K562 (cell line): ENCODE measurements at regions not wholly inside any gene's neighbourhood (a gene's known extent, or its start where the extent isn't known, plus 50 kb on each side); places are given as distances from the start of the nearest gene placed in this dataset.

ENCODE experiments used
- ATAC-seq: fragments of 200-7000 bp; cut with Tn5 transposase; 3 replicates; pipeline ENCODE4 v1.9.1; 2020; ENCODE audit warnings: moderate library complexity
- BruUV-seq: library from RNA; stranded (reverse); fragments of 400-500 nt; replicated peaks from 2 replicates; lab custom pipeline; 2021; lab: Mats Ljungman, UMichigan
- CTCF ChIA-PET: fragments of 300-600 bp; formaldehyde crosslinking; extraction: SDS; loops from one replicate; lab custom pipeline; 2021; ENCODE audit warnings: low intra/inter-chr PET ratio; lab: Yijun Ruan, JAX
- POLR2A ChIA-PET: fragments of 300-600, 350-650 bp; sonication (Branson Sonifier 250); formaldehyde crosslinking; extraction: SDS; loops from one replicate; lab custom pipeline; 2021; ENCODE audit warnings: antibody characterized with exemption, inconsistent platforms; lab: Yijun Ruan, JAX
- DNase-seq, 4 experiments: peaks; one replicate each; pipeline versions ENCODE4 v3.0.0 to v3.0.0-alpha.2; 2011 to 2018; ENCODE audit warnings: low spot score in 3 of 4, mixed read lengths in 3 of 4; ENCODE audit errors: extremely low read depth in 1 of 4
- FAIRE-seq: peaks from 2 replicates; lab custom pipeline; 2011; peaks lifted over from hg19 to GRCh38; lab: Jason Lieb, UNC
- H2AFZ ChIP-seq: 2 replicates; pipeline ENCODE4 v1.6.0; 2011; ENCODE audit warnings: low read depth, low read length, control low read depth, inconsistent platforms
- H3K27ac ChIP-seq: fragments of 200-600 bp; 3 replicates; pipeline ENCODE4 v1.8.0; 2011; ENCODE audit warnings: low read depth, mild to moderate bottlenecking, control low read depth, inconsistent platforms, low read length, moderate library complexity, mixed read lengths; ENCODE audit errors: extremely low read depth
- H3K27me3 ChIP-seq, 2 experiments: fragments of 300-600 bp in 1 of 2; 2 replicates in 1 of 2; 3 replicates in 1 of 2; pipeline versions ENCODE4 v1.6.0 to v1.8.0; 2011; ENCODE audit warnings: inconsistent platforms in 2 of 2, low read length in 2 of 2, mild to moderate bottlenecking in 1 of 2, mixed read lengths in 1 of 2, moderate library complexity in 1 of 2; ENCODE audit not compliant: control insufficient read depth in 2 of 2, insufficient read depth in 2 of 2
- H3K36me3 ChIP-seq: fragments of 300-600 bp; 3 replicates; pipeline ENCODE4 v1.8.0; 2011; ENCODE audit warnings: mild to moderate bottlenecking, low read length, inconsistent platforms; ENCODE audit not compliant: control insufficient read depth, insufficient read depth
- H3K4me1 ChIP-seq, 2 experiments: fragments of 200-600 bp in 1 of 2; replicated peaks in 1 of 2; 2 replicates in 1 of 2; 3 replicates in 1 of 2; pipeline versions ENCODE4 v1.5.1 to v1.8.0; 2011; ENCODE audit warnings: inconsistent platforms in 2 of 2, low read length in 2 of 2, mild to moderate bottlenecking in 1 of 2, mixed read lengths in 1 of 2, moderate library complexity in 1 of 2; ENCODE audit not compliant: control insufficient read depth in 2 of 2, insufficient read depth in 2 of 2
- H3K4me2 ChIP-seq: 2 replicates; pipeline ENCODE4 v1.6.1; 2011; ENCODE audit warnings: low read length, control low read depth, inconsistent platforms, mixed read lengths; ENCODE audit not compliant: insufficient read depth
- H3K4me3 ChIP-seq: fragments of 200-600 bp; sonication (generic), shearing (Covaris generic); 2 replicates; pipeline ENCODE4 v1.5.1; 2016; ENCODE audit warnings: control low read depth, inconsistent platforms
- H3K79me2 ChIP-seq: fragments of 200-600 bp; 3 replicates; pipeline ENCODE4 v1.8.0; 2011; ENCODE audit warnings: low read length, inconsistent platforms; ENCODE audit not compliant: control insufficient read depth, insufficient read depth
- H3K9ac ChIP-seq, 2 experiments: 2 replicates each; pipeline versions ENCODE4 v1.6.0 to v1.6.1; 2011; ENCODE audit warnings: low read depth in 2 of 2, low read length in 2 of 2, control low read depth in 1 of 2, inconsistent platforms in 1 of 2, mild to moderate bottlenecking in 1 of 2, mixed read lengths in 1 of 2; ENCODE audit not compliant: insufficient read depth in 1 of 2
- H3K9me1 ChIP-seq: one replicate; pipeline ENCODE4 v1.6.0; 2011; ENCODE audit warnings: inconsistent platforms, mild to moderate bottlenecking, low read length, moderate library complexity; ENCODE audit not compliant: control insufficient read depth, insufficient read depth
- H3K9me3 ChIP-seq: replicated peaks from 2 replicates; pipeline ENCODE4 v1.5.1; 2011; ENCODE audit warnings: low read depth, low read length, inconsistent platforms; ENCODE audit not compliant: control insufficient read depth, insufficient read depth
- H4K20me1 ChIP-seq: replicated peaks from 2 replicates; pipeline ENCODE4 v1.6.1; 2011; ENCODE audit warnings: low read length, inconsistent platforms, mixed read lengths; ENCODE audit not compliant: control insufficient read depth, insufficient read depth
- ARID2 ChIP-seq: fragments of 450-650 bp; IDR thresholded peaks from 2 replicates; pipeline ENCODE4 v1.6.1; 2017; ENCODE audit warnings: antibody characterized with exemption, mild to moderate bottlenecking
- FOXM1 ChIP-seq, 2 experiments: fragments of 450-650 bp in 1 of 2; sonication (generic) in 1 of 2; formaldehyde crosslinking in 1 of 2; IDR thresholded peaks; 2 replicates each; pipeline versions ENCODE4 v1.6.1 to v1.9.0; 2017 to 2022; ENCODE audit warnings: low read depth in 2 of 2, mild to moderate bottlenecking in 2 of 2, missing genetic modification reagents in 1 of 2, moderate library complexity in 1 of 2
- NCOA1 ChIP-seq: fragments of 450-650 bp; IDR thresholded peaks from 2 replicates; pipeline ENCODE4 v1.6.1; 2016; ENCODE audit warnings: low read depth
- POLR2AphosphoS5 ChIP-seq: IDR thresholded peaks from 2 replicates; pipeline ENCODE4 v1.6.1; 2011; ENCODE audit warnings: mild to moderate bottlenecking, low read depth, low read length, moderate library complexity; ENCODE audit not compliant: control insufficient read depth, insufficient read depth
- RBM25 ChIP-seq: fragments of 200-400 bp; formaldehyde crosslinking; IDR thresholded peaks from 2 replicates; pipeline ENCODE4 v1.6.1; 2018; ENCODE audit warnings: low read length, low read depth, moderate library complexity; ENCODE audit not compliant: severe bottlenecking
- RNF2 ChIP-seq: sonication (generic); IDR thresholded peaks from 2 replicates; pipeline ENCODE4 v1.6.1; 2016
- ZNF444 ChIP-seq: fragments of 250-450 bp; sonication (Bioruptor Pico); IDR thresholded peaks from 2 replicates; pipeline ENCODE4 v1.4.0; 2020; ENCODE audit warnings: mild to moderate bottlenecking, moderate library complexity
- ZNF695 ChIP-seq: fragments of 450-650 bp; formaldehyde crosslinking; IDR thresholded peaks from 2 replicates; pipeline ENCODE4 v1.4.0; 2020; ENCODE audit warnings: mild to moderate bottlenecking, moderate library complexity
- WGBS: fragments of 100-300 bp; shearing (Covaris generic); methylation state at CpG from one replicate; pipeline ENCODE4 v1.1.6; 2016; ENCODE audit warnings: low coverage, mixed read lengths; ENCODE audit not compliant: insufficient coverage; ENCODE audit errors: missing lambda C conversion rate; 5-methylcytosine and 5-hydroxymethylcytosine counted together
- in situ Hi-C: fragments of 300-500 bp; cut with MboI; formaldehyde crosslinking; loops from 4 replicates; pipeline ENCODE4 v1.15.0; 2018; ENCODE audit warnings: inconsistent platforms, mixed read lengths
- intact Hi-C: fragments of 100-400 bp; cut with micrococcal nuclease; formaldehyde crosslinking; loops from 2 replicates; pipeline ENCODE4 v1.14.2; 2022

DNA sequence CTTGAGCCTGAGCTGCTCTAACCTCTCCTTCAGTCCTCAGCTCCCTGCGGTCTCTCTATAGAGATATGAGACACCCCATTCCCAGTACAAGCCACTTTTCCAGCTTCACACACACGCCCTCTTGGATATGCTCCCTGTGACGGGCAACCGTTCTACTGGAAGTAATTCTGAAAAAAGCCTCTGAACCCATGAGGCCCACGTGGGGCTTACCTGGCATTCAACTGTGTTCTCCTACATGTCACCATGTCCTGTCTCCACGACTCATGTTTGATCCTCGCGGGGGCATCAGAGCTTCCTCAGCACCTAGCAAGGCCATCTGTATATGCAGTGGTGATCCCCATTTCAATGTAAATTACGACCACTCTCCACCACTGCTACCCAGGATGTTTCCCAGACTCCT is 69.2 kb upstream of the DUSP22 start:
- Histone ChIP-seq H3K9me3 (no peaks in the 10 kb centered on the region), H3K27ac (no peak overlapping the region), H3K36me3 (no peaks in the 10 kb centered on the region), H3K27me3 (peaks cover 59 to 65% of the 10 kb centered on the region in 2 experiments), H3K4me3 (no peak overlapping the region), H2AFZ (no peak overlapping the region), H3K79me2 (no peaks in the 10 kb centered on the region), H3K4me1 (peaks cover 9 to 19% of the 10 kb centered on the region in 2 experiments; a peak in 4 of 5 replicates), H3K9ac (no peak overlapping the region), H4K20me1 (0 out of 2 replicates have a peak, but pooled peaks cover 3% of the 10 kb centered on the region), H3K9me1 (no peaks in the 10 kb centered on the region), H3K4me2 (no peak overlapping the region)
- in situ Hi-C loops, result no loop called here
- no peak for TF ChIP-seq POLR2AphosphoS5
- no peak for TF ChIP-seq FOXM1 (IDR thresholded peaks at IDR 0.05; ENCODE audit: low read depth)
- no peak for TF ChIP-seq FOXM1 (CRISPR knock-in tag; IDR thresholded peaks at IDR 0.05; ENCODE audit: low read depth)
- TF ChIP-seq RNF2, result no peak
- TF ChIP-seq RBM25, result no peak
- TF ChIP-seq ZNF695, result no peak
- no peak for TF ChIP-seq ARID2
- TF ChIP-seq NCOA1, result no peak
- TF ChIP-seq ZNF444 (CRISPR knock-in tag), result no peak
- WGBS, result 1% methylated on average over 9 of the region's 9 CpGs
- POLR2A ChIA-PET, result interaction anchor here (0.6 to 1.5 kb wide), 3 partner anchors 10 to 188 kb away, joined by 3 to 4 read pairs (median 4); no protein-coding TSS in a partner anchor
- CTCF ChIA-PET, result no interaction called here
- ATAC-seq (no peak), DNase-seq (no peak), FAIRE-seq (no peak)
- intact Hi-C loops, result no loop called here
- BruUV-seq, result no TSS peak
